Stimulated activated CD4-positive, alpha-beta T cell treated with anti-CD3 and anti-CD28 coated beads, Interleukin-15, amount 100 ng/mL, for 48 hours (primary cell): ENCODE measurements at regions not wholly inside any gene's neighbourhood (a gene's known extent, or its start where the extent isn't known, plus 50 kb on each side); places are given as distances from the start of the nearest gene placed in this dataset.
"Not testable (repeated sequence)": the region's sequence is repeated elsewhere in the genome, so short reads cannot be mapped to it uniquely, and the experiment has no call there.

ENCODE experiments used
- DNase-seq, 2 donors: peaks; one replicate each; pipeline ENCODE4 v3.0.0-alpha.2; 2020; ENCODE audit warnings: low read depth in 2 of 2

- no peak for DNase-seq
These were observed 233.3 kb downstream of the ZNF608 start for GRCh38 chr5:124512952-124513632.

GRCh38 chr5:124512236-124512635 lies 234.2 kb downstream of the ZNF608 start:
- no peak for DNase-seq

GRCh38 chr5:124511791-124512190 lies 234.6 kb downstream of the ZNF608 start:
- DNase-seq = no peak

GRCh38 chr5:124507688-124508087 lies 238.8 kb downstream of the ZNF608 start:
- no peak for DNase-seq

- DNase-seq = no peak
These were observed 242.1 kb downstream of the ZNF608 start for GRCh38 chr5:124504081-124504916.

GRCh38 chr5:124502551-124502950 lies 243.9 kb downstream of the ZNF608 start:
- DNase-seq = no peak

- not testable (repeated sequence) for DNase-seq
These were observed 246.6 kb downstream of the ZNF608 start for GRCh38 chr5:124499818-124500217.

GRCh38 chr5:124496968-124497367 lies 249.5 kb downstream of the ZNF608 start:
- not testable (repeated sequence) for DNase-seq

- no peak for DNase-seq
These were observed 251.8 kb downstream of the ZNF608 start for GRCh38 chr5:124494540-124495116.

GRCh38 chr5:124492444-124493224 lies 253.8 kb downstream of the ZNF608 start:
- DNase-seq = no peak

GRCh38 chr5:124490315-124490714 lies 256.1 kb downstream of the ZNF608 start:
- DNase-seq = not testable (repeated sequence)

- DNase-seq = no peak
These were observed 265.0 kb downstream of the ZNF608 start for GRCh38 chr5:124481419-124481818.

- DNase-seq = no peak
These were observed 265.5 kb downstream of the ZNF608 start for GRCh38 chr5:124480964-124481363.

- no peak for DNase-seq
These were observed 266.4 kb downstream of the ZNF608 start for GRCh38 chr5:124480022-124480421.

GRCh38 chr5:124478264-124478663 lies 268.2 kb downstream of the ZNF608 start:
- DNase-seq = no peak

GRCh38 chr5:124477577-124477976 lies 268.9 kb downstream of the ZNF608 start:
- DNase-seq = no peak

- no peak for DNase-seq
These were observed 269.4 kb downstream of the ZNF608 start for GRCh38 chr5:124477062-124477461.

GRCh38 chr5:124474528-124475215 lies 271.8 kb downstream of the ZNF608 start:
- DNase-seq = no peak

GRCh38 chr5:124468671-124469411 lies 277.6 kb downstream of the ZNF608 start:
- no peak for DNase-seq

- no peak for DNase-seq
These were observed 278.7 kb downstream of the ZNF608 start for GRCh38 chr5:124467745-124468144.

GRCh38 chr5:124466011-124466410 lies 280.4 kb downstream of the ZNF608 start:
- no peak for DNase-seq
